ENCODE measurements at regions not wholly inside any gene's neighbourhood (a gene's known extent, or its start where the extent isn't known, plus 50 kb on each side); places are given as distances from the start of the nearest gene placed in this dataset.

GRCh38 chrX:128216364-128216763, 164.2 kb upstream of the ACTRT1 start:
- DNase-seq = no peak

DNA sequence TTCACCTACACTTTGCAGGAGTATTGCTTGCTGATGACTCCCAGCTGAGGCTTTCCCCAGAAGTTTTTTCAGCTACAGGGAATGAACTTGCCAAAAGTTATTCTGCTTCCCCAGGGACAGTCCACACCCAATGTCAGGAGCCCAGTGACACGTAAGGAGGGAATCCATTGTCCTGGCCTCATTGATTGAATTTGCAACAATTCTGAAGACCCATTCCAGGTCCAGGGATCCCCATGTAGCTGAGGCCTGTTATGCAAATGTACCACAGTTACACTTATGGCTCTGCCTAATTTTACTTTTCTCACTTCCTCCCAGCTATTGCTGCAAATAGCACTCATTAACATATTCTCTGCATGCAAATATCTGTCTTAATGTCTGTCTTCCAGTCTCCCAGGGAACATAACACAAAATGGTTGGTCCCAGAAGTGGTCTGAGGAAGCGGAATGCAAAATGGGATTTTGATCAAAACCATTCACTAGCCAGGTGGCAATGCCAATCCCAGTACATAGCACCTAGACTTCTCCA, 113.7 kb upstream of the ACTRT1 start:
- DNase-seq = no peak

GRCh38 chrX:128156204-128156603, 104.0 kb upstream of the ACTRT1 start:
- DNase-seq = no peak

GRCh38 chrX:128142745-128143144, 90.5 kb upstream of the ACTRT1 start:
- no peak for DNase-seq

DNA sequence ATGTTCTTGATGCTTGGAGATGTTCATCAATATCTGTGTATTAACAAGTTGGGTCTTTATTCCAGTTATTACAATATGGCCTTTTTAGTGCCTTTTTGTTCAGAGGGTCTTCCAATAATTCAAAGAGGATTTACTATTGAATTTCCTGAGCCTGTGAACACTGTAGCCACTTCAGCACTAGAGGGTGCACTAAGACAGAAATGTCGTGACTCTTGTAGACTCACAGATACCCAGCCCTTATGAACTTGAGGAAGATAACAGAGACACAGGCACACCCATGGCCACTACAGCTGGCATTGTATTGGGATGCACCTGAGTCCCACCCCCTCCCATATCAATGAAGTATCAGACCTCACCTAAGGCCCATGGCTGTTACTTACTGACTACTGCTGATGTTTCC, 54.4 kb upstream of the ACTRT1 start:
- peak; percentile 0 for DNase-seq

- no peak for DNase-seq
Measured at GRCh38 chrX:128105659-128106058, 53.5 kb upstream of the ACTRT1 start.
